GM04504 (cell line): ENCODE measurements at regions not wholly inside any gene's neighbourhood (a gene's known extent, or its start where the extent isn't known, plus 50 kb on each side); places are given as distances from the start of the nearest gene placed in this dataset.

Experiments
- DNase-seq: peaks from one replicate; pipeline ENCODE4 v3.0.0-alpha.2; 2012; ENCODE audit warnings: low read depth

- DNase-seq: no peak
Observed at GRCh38 chr13:91135376-91135775, 212.1 kb upstream of the MIR17HG start.

- no peak for DNase-seq
Observed at GRCh38 chr13:91135968-91136367, 211.5 kb upstream of the MIR17HG start.

- no peak for DNase-seq
Observed at GRCh38 chr13:91136806-91137205, 210.7 kb upstream of the MIR17HG start.

- DNase-seq: no peak
Observed at GRCh38 chr13:91139232-91139631, 208.3 kb upstream of the MIR17HG start.

- no peak for DNase-seq
Observed at GRCh38 chr13:91141543-91142061, 205.9 kb upstream of the MIR17HG start.

- DNase-seq: no peak
Observed at GRCh38 chr13:91142572-91142971, 204.9 kb upstream of the MIR17HG start.

GRCh38 chr13:91144054-91144453 is 203.4 kb upstream of the MIR17HG start:
- no peak for DNase-seq

- no peak for DNase-seq
Observed at GRCh38 chr13:91144486-91144885, 203.0 kb upstream of the MIR17HG start.

- no peak for DNase-seq
Observed at GRCh38 chr13:91145571-91146205, 201.8 kb upstream of the MIR17HG start.

GRCh38 chr13:91146601-91147000 is 200.9 kb upstream of the MIR17HG start:
- DNase-seq: no peak

- no peak for DNase-seq
Observed at GRCh38 chr13:91148098-91148497, 199.4 kb upstream of the MIR17HG start.

- no peak for DNase-seq
Observed at GRCh38 chr13:91151921-91152320, 195.6 kb upstream of the MIR17HG start.

- no peak for DNase-seq
Observed at GRCh38 chr13:91153372-91153771, 194.1 kb upstream of the MIR17HG start.

GRCh38 chr13:91154558-91155353 is 192.7 kb upstream of the MIR17HG start:
- no peak for DNase-seq

- no peak for DNase-seq
Observed at GRCh38 chr13:91155512-91156114, 191.9 kb upstream of the MIR17HG start.

GRCh38 chr13:91157273-91158016 is 190.0 kb upstream of the MIR17HG start:
- no peak for DNase-seq

GRCh38 chr13:91158017-91158395 is 189.5 kb upstream of the MIR17HG start:
- DNase-seq: no peak

- no peak for DNase-seq
Observed at GRCh38 chr13:91162180-91162579, 185.3 kb upstream of the MIR17HG start.

GRCh38 chr13:91162589-91162988 is 184.9 kb upstream of the MIR17HG start:
- no peak for DNase-seq

- DNase-seq: no peak
Observed at GRCh38 chr13:91165758-91166157, 181.7 kb upstream of the MIR17HG start.

GRCh38 chr13:91166714-91167511 is 180.6 kb upstream of the MIR17HG start:
- no peak for DNase-seq
